ENCODE measurements at regions not wholly inside any gene's neighbourhood (a gene's known extent, or its start where the extent isn't known, plus 50 kb on each side); places are given as distances from the start of the nearest gene placed in this dataset.

GRCh38 chr9:16044579-16044881 is 491.7 kb downstream of the CCDC171 start:
- H3K4me1 ChIP-seq (ENCODE audit: control insufficient read depth in 1 of 2, low read depth in 2 of 2): no peaks in the 10 kb centered on the region
- H3K27ac ChIP-seq: no peak overlapping the region
- no peak overlapping the region for H3K4me3 ChIP-seq
- no peaks in the 10 kb centered on the region for H3K9me3 ChIP-seq
- TF ChIP-seq, protein P1, sequence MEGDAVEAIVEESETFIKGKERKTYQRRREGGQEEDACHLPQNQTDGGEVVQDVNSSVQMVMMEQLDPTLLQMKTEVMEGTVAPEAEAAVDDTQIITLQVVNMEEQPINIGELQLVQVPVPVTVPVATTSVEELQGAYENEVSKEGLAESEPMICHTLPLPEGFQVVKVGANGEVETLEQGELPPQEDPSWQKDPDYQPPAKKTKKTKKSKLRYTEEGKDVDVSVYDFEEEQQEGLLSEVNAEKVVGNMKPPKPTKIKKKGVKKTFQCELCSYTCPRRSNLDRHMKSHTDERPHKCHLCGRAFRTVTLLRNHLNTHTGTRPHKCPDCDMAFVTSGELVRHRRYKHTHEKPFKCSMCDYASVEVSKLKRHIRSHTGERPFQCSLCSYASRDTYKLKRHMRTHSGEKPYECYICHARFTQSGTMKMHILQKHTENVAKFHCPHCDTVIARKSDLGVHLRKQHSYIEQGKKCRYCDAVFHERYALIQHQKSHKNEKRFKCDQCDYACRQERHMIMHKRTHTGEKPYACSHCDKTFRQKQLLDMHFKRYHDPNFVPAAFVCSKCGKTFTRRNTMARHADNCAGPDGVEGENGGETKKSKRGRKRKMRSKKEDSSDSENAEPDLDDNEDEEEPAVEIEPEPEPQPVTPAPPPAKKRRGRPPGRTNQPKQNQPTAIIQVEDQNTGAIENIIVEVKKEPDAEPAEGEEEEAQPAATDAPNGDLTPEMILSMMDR (IDR thresholded peaks at IDR 0.05): no peak
- H3K27me3 ChIP-seq (replicated peaks; ENCODE audit: insufficient read depth): no peaks in the 10 kb centered on the region
- H3K36me3 ChIP-seq: no peaks in the 10 kb centered on the region
- DNase-seq (ENCODE audit: low spot score): no peak
- no peak for ATAC-seq (ENCODE audit: insufficient number of reproducible peaks, low FRiP score, low read depth)

- Histone ChIP-seq H3K4me3 (no peak overlapping the region), H3K9me3 (no peaks in the 10 kb centered on the region), H3K4me1 (ENCODE audit: control insufficient read depth in 1 of 2, low read depth in 2 of 2) (no peaks in the 10 kb centered on the region), H3K36me3 (no peaks in the 10 kb centered on the region), H3K27me3 (replicated peaks; ENCODE audit: insufficient read depth) (no peaks in the 10 kb centered on the region), H3K27ac (no peak overlapping the region)
- DNase-seq (ENCODE audit: low spot score) (no peak), ATAC-seq (ENCODE audit: insufficient number of reproducible peaks, low FRiP score, low read depth) (no peak)
- TF ChIP-seq, protein P1 (IDR thresholded peaks at IDR 0.05): no peak
Observed at GRCh38 chr9:16045651-16046280, 492.9 kb downstream of the CCDC171 start.

DNA sequence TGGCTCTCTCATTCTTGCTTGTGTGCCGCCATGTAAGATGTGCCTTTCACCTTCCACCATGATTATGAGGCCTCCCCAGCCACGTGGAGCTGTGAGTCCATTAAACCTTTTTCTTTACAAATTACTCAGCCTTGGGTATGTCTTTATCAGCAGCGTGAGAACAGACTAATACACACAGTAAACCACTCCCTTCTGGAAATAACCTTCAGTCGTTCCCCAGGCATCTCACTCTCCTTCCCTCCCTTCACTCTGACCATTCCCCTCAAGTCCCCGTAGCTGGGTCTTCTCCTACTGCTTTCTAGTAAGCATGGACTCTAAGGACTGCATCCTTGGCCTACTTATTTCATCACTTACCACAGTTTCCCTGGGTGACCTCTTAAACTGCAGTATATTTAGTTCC is 493.9 kb downstream of the CCDC171 start:
- ATAC-seq (ENCODE audit: insufficient number of reproducible peaks, low FRiP score, low read depth): no peak
- TF ChIP-seq, protein P1 (IDR thresholded peaks at IDR 0.05): no peak
- no peaks in the 10 kb centered on the region for H3K27me3 ChIP-seq (replicated peaks; ENCODE audit: insufficient read depth)

GRCh38 chr9:16048129-16048528 is 495.3 kb downstream of the CCDC171 start:
- Histone ChIP-seq H3K4me1 (ENCODE audit: control insufficient read depth in 1 of 2, low read depth in 2 of 2) (no peaks in the 10 kb centered on the region), H3K4me3 (no peak overlapping the region), H3K27ac (no peak overlapping the region), H3K9me3 (no peaks in the 10 kb centered on the region), H3K36me3 (no peaks in the 10 kb centered on the region), H3K27me3 (replicated peaks; ENCODE audit: insufficient read depth) (no peaks in the 10 kb centered on the region)
- ATAC-seq (ENCODE audit: insufficient number of reproducible peaks, low FRiP score, low read depth) (no peak), DNase-seq (ENCODE audit: low spot score) (no peak)
- TF ChIP-seq, protein P1 (IDR thresholded peaks at IDR 0.05): no peak

More for the DNA sequence above, 493.9 kb downstream of the CCDC171 start:
- Histone ChIP-seq H3K27ac (no peak overlapping the region), H3K9me3 (no peaks in the 10 kb centered on the region), H3K36me3 (no peaks in the 10 kb centered on the region), H3K4me3 (no peak overlapping the region), H3K4me1 (ENCODE audit: control insufficient read depth in 1 of 2, low read depth in 2 of 2) (no peaks in the 10 kb centered on the region)
- DNase-seq (ENCODE audit: low spot score): no peak

GRCh38 chr9:16052146-16052545 is 499.3 kb downstream of the CCDC171 start:
- no peak overlapping the region for H3K4me3 ChIP-seq
- no peaks in the 10 kb centered on the region for H3K27me3 ChIP-seq (replicated peaks; ENCODE audit: insufficient read depth)
- no peaks in the 10 kb centered on the region for H3K9me3 ChIP-seq
- TF ChIP-seq, protein P1 (IDR thresholded peaks at IDR 0.05): no peak
- H3K36me3 ChIP-seq: no peaks in the 10 kb centered on the region
- DNase-seq (ENCODE audit: low spot score): no peak
- H3K27ac ChIP-seq: no peak overlapping the region
- no peaks in the 10 kb centered on the region for H3K4me1 ChIP-seq (ENCODE audit: control insufficient read depth in 1 of 2, low read depth in 2 of 2)
- no peak for ATAC-seq (ENCODE audit: insufficient number of reproducible peaks, low FRiP score, low read depth)

Measured in thoracic aorta (tissue), 2 donors.